ENCODE measurements at regions not wholly inside any gene's neighbourhood (a gene's known extent, or its start where the extent isn't known, plus 50 kb on each side); places are given as distances from the start of the nearest gene placed in this dataset.

DNA sequence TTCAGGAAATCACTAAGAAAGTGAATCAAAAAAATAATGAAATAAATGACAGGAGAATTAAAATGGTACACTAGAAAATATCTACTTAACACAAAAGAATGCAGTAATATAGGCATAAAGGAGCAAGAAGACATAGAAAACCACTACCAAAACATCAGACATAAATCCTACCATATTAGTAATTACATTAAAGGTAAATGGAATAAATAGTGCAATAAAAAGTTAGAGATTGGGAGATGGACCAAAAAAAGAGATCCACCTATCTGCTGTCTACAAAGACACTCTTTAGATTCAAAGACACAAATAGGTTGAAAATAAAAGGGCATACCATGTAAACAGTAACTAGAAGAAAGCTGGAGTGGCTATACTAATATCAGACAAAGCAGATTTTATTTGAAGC is 167.0 kb upstream of the SAMSN1 start:
- H3K36me3 ChIP-seq (ENCODE audit: control insufficient read depth in 1 of 2, insufficient read depth in 2 of 2, low read length in 2 of 2), result no peaks in the 10 kb centered on the region
- peaks cover 0 to 12% of the 10 kb centered on the region in 2 donors for H3K9me3 ChIP-seq (ENCODE audit: control insufficient read depth in 1 of 2, low read length in 2 of 2)
- no peak overlapping the region for H3K27ac ChIP-seq (ENCODE audit: low read length)
- no peaks in the 10 kb centered on the region for H3K27me3 ChIP-seq (ENCODE audit: low read depth, low read length)
- H3K4me1 ChIP-seq (ENCODE audit: control insufficient read depth in 1 of 2, insufficient read depth in 2 of 2, low read length in 2 of 2), result no peaks in the 10 kb centered on the region
- H3K4me3 ChIP-seq (ENCODE audit: low read depth in 1 of 2, low read length in 2 of 2), result no peak overlapping the region

DNA sequence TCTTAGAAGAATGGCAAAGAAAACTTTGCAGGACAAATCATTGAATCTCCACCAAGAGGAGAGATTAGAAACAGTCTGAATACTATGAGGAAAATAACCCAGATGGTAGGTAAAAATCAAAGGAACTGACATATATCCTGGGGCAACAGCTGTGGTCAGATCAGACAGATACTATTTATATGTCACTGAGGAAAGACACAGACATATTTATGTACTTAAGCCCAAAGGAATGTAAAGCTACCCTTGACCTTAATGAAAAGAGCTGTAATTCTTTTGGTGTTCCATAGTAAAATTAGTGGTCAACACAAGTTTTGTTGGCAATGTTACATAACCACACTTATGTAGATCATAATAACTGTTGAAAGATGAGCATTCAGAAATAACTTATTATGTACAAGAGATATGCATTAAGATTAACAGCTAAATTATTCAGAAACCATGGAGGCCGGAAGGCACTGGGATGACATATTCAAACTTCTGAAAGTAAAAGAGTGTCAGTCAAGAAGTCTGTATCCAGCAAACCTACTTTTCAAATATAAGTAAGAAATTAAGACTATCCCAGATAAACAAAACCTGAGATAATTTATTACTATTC is 166.1 kb upstream of the SAMSN1 start:
- Histone ChIP-seq H3K27me3 (ENCODE audit: low read depth, low read length) (no peaks in the 10 kb centered on the region), H3K27ac (ENCODE audit: low read length) (no peak overlapping the region), H3K9me3 (ENCODE audit: control insufficient read depth in 1 of 2, low read length in 2 of 2) (peaks cover 0 to 12% of the 10 kb centered on the region in 2 donors), H3K36me3 (ENCODE audit: control insufficient read depth in 1 of 2, insufficient read depth in 2 of 2, low read length in 2 of 2) (no peaks in the 10 kb centered on the region), H3K4me3 (ENCODE audit: low read depth in 1 of 2, low read length in 2 of 2) (no peak overlapping the region), H3K4me1 (ENCODE audit: control insufficient read depth in 1 of 2, insufficient read depth in 2 of 2, low read length in 2 of 2) (no peaks in the 10 kb centered on the region)

DNA sequence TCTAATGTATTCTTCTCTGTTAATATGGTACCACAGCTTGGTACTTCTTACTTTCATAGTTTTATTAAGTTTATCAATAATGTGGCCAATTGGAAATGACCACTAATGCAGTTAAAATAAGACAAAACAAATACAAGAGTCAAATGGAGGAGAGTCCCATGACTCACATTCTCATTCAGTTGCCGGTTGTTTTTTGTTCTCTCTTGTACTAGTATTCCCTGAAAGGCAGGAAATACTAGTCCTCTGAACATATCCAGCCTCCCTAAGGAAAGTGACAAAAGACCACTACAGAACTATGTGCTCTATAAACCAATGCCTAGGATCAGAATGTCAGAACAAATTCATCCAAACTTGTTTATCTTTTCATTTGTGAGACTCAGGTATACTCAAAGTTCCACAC is 165.2 kb upstream of the SAMSN1 start:
- H3K4me1 ChIP-seq (ENCODE audit: control insufficient read depth in 1 of 2, insufficient read depth in 2 of 2, low read length in 2 of 2), result no peaks in the 10 kb centered on the region
- no peaks in the 10 kb centered on the region for H3K27me3 ChIP-seq (ENCODE audit: low read depth, low read length)
- no peak overlapping the region for H3K27ac ChIP-seq (ENCODE audit: low read length)
- H3K4me3 ChIP-seq (ENCODE audit: low read depth in 1 of 2, low read length in 2 of 2), result no peak overlapping the region
- H3K36me3 ChIP-seq (ENCODE audit: control insufficient read depth in 1 of 2, insufficient read depth in 2 of 2, low read length in 2 of 2), result no peaks in the 10 kb centered on the region
- H3K9me3 ChIP-seq (ENCODE audit: control insufficient read depth in 1 of 2, low read length in 2 of 2), result peaks cover 0 to 12% of the 10 kb centered on the region in 2 donors

DNA sequence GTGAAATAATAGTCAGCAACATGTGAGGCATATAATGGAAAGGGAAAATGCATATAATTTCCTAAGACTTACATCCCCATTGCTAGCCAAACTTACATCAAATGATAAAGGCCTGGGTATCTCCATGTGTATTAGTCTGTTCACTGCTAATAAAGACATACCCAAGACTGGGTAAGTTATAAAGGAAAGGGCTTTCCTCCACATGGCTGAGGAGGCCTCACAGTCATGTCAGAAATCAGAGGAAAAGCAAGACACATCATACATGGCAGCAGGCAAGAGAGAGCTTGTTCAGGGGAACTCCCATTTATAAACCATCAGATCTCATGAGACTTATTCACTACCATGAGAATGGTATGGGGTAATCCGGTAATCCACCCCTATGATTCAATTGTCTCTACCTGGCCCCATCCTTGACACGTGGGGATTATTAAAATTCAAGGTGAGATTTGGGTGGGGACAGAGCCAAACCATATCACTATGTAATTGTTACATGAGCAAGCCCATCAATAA is 161.5 kb upstream of the SAMSN1 start:
- peaks cover 0 to 7% of the 10 kb centered on the region in 2 donors for H3K9me3 ChIP-seq (ENCODE audit: control insufficient read depth in 1 of 2, low read length in 2 of 2)
- no peaks in the 10 kb centered on the region for H3K4me1 ChIP-seq (ENCODE audit: control insufficient read depth in 1 of 2, insufficient read depth in 2 of 2, low read length in 2 of 2)
- no peaks in the 10 kb centered on the region for H3K36me3 ChIP-seq (ENCODE audit: control insufficient read depth in 1 of 2, insufficient read depth in 2 of 2, low read length in 2 of 2)
- no peak overlapping the region for H3K4me3 ChIP-seq (ENCODE audit: low read depth in 1 of 2, low read length in 2 of 2)
- H3K27ac ChIP-seq (ENCODE audit: low read length), result no peak overlapping the region
- no peaks in the 10 kb centered on the region for H3K27me3 ChIP-seq (ENCODE audit: low read depth, low read length)

DNA sequence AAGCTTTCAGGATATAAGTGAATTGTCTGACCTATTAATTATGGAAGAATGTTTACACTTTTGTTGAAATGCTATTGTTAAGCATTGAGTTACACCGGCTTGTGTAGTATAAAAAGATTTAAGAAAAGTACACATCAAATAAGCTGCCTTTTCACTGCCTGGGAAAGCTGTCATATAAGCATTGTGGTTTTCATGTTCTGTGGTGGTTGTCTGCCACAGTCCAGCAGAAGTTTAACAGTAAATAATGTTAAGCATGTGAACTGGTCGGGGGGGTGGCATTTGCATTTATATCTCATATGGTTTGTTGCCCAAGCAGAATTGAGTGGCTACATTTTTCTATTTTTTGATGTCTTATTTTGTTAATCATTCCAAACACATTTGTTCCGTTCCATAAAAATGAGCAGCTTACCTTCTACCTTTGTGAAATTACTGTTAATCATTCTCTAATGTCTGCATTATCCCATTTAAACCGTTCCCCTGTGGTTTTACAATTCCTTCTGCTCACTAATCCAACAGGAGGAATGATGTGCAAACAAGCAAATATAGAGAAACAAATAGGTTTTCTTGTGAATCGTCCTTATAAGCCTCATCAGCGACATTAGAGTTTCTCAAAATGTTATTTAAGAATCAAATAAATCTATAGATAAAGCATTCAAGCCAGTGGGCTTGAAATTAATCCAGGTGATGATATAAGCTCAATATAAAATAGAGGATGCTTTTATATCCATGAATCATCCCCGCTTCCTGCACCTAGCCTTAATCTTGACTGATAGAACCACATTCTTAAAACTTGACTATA is 160.8 kb upstream of the SAMSN1 start:
- Histone ChIP-seq H3K36me3 (ENCODE audit: control insufficient read depth in 1 of 2, insufficient read depth in 2 of 2, low read length in 2 of 2) (no peaks in the 10 kb centered on the region), H3K9me3 (ENCODE audit: control insufficient read depth in 1 of 2, low read length in 2 of 2) (peaks cover 0 to 5% of the 10 kb centered on the region in 2 donors), H3K27ac (ENCODE audit: low read length) (no peak overlapping the region), H3K27me3 (ENCODE audit: low read depth, low read length) (no peaks in the 10 kb centered on the region), H3K4me1 (ENCODE audit: control insufficient read depth in 1 of 2, insufficient read depth in 2 of 2, low read length in 2 of 2) (no peaks in the 10 kb centered on the region), H3K4me3 (ENCODE audit: low read depth in 1 of 2, low read length in 2 of 2) (no peak overlapping the region)

DNA sequence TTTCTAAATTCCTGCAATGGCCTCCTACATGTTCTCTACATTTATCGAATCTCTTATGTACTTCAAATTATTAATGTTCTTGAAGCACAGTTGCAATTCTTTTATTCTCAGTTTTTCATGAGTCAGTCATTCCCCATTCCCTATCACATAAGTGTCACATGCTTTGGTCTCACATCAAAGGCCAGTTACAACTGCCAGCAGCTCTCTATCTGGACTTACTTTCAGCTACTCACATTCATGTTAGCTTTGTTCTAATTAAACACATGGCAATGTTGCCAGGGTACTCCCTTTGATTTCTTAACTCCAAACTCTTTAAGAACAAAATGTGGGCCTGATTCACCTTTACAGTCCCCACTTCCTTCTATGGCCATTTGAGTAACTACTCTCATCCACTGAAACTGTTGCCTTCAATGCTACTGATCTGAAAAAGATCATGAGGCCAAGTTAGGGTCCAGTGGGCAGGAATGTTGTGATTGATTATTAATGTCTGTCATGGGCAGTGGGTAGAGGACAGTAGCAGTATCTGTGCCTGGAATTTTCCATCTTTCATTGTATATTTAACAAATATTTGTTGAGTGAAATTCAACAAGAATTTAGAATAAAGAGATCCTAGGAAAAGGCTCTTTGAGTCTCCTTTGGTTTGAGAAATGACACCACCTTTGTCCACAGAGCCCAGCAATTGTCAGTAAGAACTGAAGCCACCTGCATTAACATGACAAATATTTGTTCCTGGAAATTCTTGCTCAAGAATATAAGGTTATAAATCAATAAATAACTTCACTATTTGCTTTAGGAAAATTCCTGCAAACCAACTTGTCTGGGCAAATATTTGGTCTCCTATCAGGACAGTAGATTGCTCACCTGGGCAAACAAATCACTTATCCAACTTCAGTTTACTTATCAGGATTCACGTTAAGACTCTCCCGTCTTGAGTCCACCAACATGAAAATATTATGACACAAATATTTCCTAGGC is 153.6 kb upstream of the SAMSN1 start:
- Histone ChIP-seq H3K4me1 (ENCODE audit: control insufficient read depth in 1 of 2, insufficient read depth in 2 of 2, low read length in 2 of 2) (no peaks in the 10 kb centered on the region), H3K36me3 (ENCODE audit: control insufficient read depth in 1 of 2, insufficient read depth in 2 of 2, low read length in 2 of 2) (no peaks in the 10 kb centered on the region), H3K4me3 (ENCODE audit: low read depth in 1 of 2, low read length in 2 of 2) (no peak overlapping the region), H3K27me3 (ENCODE audit: low read depth, low read length) (no peaks in the 10 kb centered on the region), H3K9me3 (ENCODE audit: control insufficient read depth in 1 of 2, low read length in 2 of 2) (no peaks in the 10 kb centered on the region), H3K27ac (ENCODE audit: low read length) (no peak overlapping the region)

DNA sequence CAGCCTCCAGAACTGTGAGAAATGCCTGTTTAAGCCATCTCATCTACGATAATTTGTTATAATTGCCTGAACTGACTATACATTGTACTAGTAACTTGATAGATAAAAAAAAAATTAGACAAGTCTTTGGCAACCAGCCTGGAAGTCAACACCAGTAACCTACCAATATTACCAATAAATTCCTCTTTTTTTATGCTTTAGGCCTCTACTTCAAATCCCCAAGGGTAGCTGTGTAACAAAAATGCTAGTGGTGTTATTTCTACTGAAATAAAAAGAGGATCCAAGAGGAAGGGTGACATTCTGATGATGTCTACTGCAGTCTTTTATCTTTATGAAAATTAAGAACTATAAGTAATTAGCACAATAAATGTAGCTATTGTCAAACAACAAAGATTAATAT is 151.7 kb upstream of the SAMSN1 start:
- H3K36me3 ChIP-seq (ENCODE audit: control insufficient read depth in 1 of 2, insufficient read depth in 2 of 2, low read length in 2 of 2), result no peaks in the 10 kb centered on the region
- no peaks in the 10 kb centered on the region for H3K9me3 ChIP-seq (ENCODE audit: control insufficient read depth in 1 of 2, low read length in 2 of 2)
- H3K27ac ChIP-seq (ENCODE audit: low read length), result no peak overlapping the region
- H3K4me1 ChIP-seq (ENCODE audit: control insufficient read depth in 1 of 2, insufficient read depth in 2 of 2, low read length in 2 of 2), result no peaks in the 10 kb centered on the region
- no peaks in the 10 kb centered on the region for H3K27me3 ChIP-seq (ENCODE audit: low read depth, low read length)
- no peak overlapping the region for H3K4me3 ChIP-seq (ENCODE audit: low read depth in 1 of 2, low read length in 2 of 2)

DNA sequence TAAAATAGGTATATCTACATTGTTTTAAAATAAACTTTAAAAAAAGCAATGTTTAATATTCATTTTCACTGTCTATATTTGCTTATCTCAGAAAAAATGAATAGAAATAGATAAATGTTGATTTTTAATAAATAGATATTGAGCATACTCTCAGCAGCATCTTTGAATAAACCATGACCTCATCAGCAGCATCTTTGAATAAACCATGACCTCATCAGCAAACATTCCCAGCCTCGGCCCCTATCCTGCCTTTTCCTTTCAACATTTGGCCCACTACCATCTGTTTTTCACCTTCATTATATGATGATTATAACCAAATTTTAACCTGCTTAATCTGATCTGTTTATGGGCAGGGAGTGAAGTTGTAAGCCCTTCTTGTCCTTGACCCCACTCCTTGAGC is 148.7 kb upstream of the SAMSN1 start:
- no peak overlapping the region for H3K4me3 ChIP-seq (ENCODE audit: low read depth in 1 of 2, low read length in 2 of 2)
- H3K27me3 ChIP-seq (ENCODE audit: low read depth, low read length), result no peaks in the 10 kb centered on the region
- H3K4me1 ChIP-seq (ENCODE audit: control insufficient read depth in 1 of 2, insufficient read depth in 2 of 2, low read length in 2 of 2), result no peaks in the 10 kb centered on the region
- no peaks in the 10 kb centered on the region for H3K36me3 ChIP-seq (ENCODE audit: control insufficient read depth in 1 of 2, insufficient read depth in 2 of 2, low read length in 2 of 2)
- no peaks in the 10 kb centered on the region for H3K9me3 ChIP-seq (ENCODE audit: control insufficient read depth in 1 of 2, low read length in 2 of 2)
- H3K27ac ChIP-seq (ENCODE audit: low read length), result no peak overlapping the region

DNA sequence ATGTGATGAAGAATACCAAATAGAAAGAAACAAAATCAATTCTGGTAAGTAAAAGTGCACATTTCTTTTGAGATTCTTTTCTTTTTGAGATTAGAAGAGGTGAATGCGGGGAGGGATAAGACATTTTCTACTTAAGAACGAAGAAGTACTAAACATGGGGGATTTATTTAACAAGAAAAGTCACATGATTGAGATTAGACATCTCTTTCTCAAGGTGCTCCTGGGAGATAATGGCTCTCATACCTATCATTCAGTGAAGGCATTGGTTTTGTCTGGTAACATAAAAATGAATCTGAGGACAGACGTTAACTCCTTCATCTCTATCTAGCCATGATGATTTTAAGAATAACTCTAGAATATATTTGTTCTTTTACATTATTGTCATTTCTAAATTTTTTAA is 147.9 kb upstream of the SAMSN1 start:
- no peaks in the 10 kb centered on the region for H3K27me3 ChIP-seq (ENCODE audit: low read depth, low read length)
- H3K36me3 ChIP-seq (ENCODE audit: control insufficient read depth in 1 of 2, insufficient read depth in 2 of 2, low read length in 2 of 2), result no peaks in the 10 kb centered on the region
- no peak overlapping the region for H3K27ac ChIP-seq (ENCODE audit: low read length)
- H3K4me3 ChIP-seq (ENCODE audit: low read depth in 1 of 2, low read length in 2 of 2), result no peak overlapping the region
- no peaks in the 10 kb centered on the region for H3K9me3 ChIP-seq (ENCODE audit: control insufficient read depth in 1 of 2, low read length in 2 of 2)
- no peaks in the 10 kb centered on the region for H3K4me1 ChIP-seq (ENCODE audit: control insufficient read depth in 1 of 2, insufficient read depth in 2 of 2, low read length in 2 of 2)

DNA sequence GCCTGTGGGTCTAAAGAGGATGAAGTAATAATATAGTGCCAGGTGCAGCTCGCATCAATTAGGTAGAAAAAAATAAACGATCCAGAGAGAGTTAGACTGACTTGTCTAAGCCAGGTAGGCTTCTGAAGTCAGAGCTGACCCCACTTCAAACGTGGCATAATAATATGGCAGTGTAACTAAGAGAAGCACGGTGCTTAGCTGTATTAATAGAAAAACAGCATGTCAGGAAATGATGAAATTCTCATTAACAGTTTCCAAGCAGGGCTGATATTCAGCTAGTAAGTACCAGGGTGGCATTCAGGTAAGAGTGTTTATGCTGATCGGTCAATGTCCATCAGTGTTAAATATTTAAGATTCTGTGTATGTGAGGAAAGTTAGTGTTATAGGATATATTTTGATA is 145.8 kb upstream of the SAMSN1 start:
- H3K27me3 ChIP-seq (ENCODE audit: low read depth, low read length), result no peaks in the 10 kb centered on the region
- no peaks in the 10 kb centered on the region for H3K9me3 ChIP-seq (ENCODE audit: control insufficient read depth in 1 of 2, low read length in 2 of 2)
- no peak overlapping the region for H3K4me3 ChIP-seq (ENCODE audit: low read depth in 1 of 2, low read length in 2 of 2)
- H3K27ac ChIP-seq (ENCODE audit: low read length), result no peak overlapping the region
- H3K4me1 ChIP-seq (ENCODE audit: control insufficient read depth in 1 of 2, insufficient read depth in 2 of 2, low read length in 2 of 2), result peaks cover 0 to 2% of the 10 kb centered on the region in 2 donors
- H3K36me3 ChIP-seq (ENCODE audit: control insufficient read depth in 1 of 2, insufficient read depth in 2 of 2, low read length in 2 of 2), result no peaks in the 10 kb centered on the region

DNA sequence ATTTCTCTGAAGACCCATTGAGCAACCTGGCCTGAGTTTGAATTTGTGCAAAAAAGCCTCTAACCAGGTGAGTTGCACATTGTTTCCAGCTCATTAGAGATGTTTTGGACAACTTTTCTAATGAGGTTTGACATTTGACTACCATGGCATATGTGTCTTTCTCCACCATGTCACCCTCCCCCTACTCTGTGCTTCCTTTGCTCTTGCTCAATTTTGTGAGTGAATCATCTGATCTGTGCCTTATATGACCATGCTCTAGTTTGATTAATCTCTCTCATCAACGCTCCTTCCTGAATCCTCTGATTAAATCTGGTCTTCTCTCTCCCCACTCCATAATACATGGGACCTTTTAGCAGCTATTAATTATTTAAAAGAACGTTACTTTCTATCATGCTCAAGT is 144.8 kb upstream of the SAMSN1 start:
- H3K36me3 ChIP-seq (ENCODE audit: control insufficient read depth in 1 of 2, insufficient read depth in 2 of 2, low read length in 2 of 2), result no peaks in the 10 kb centered on the region
- H3K4me1 ChIP-seq (ENCODE audit: control insufficient read depth in 1 of 2, insufficient read depth in 2 of 2, low read length in 2 of 2), result peaks cover 0 to 4% of the 10 kb centered on the region in 2 donors
- no peaks in the 10 kb centered on the region for H3K27me3 ChIP-seq (ENCODE audit: low read depth, low read length)
- H3K9me3 ChIP-seq (ENCODE audit: control insufficient read depth in 1 of 2, low read length in 2 of 2), result no peaks in the 10 kb centered on the region
- no peak overlapping the region for H3K4me3 ChIP-seq (ENCODE audit: low read depth in 1 of 2, low read length in 2 of 2)
- no peak overlapping the region for H3K27ac ChIP-seq (ENCODE audit: low read length)
